AML-193 (cell line): ENCODE measurements at regions not wholly inside any gene's neighbourhood (a gene's known extent, or its start where the extent isn't known, plus 50 kb on each side); places are given as distances from the start of the nearest gene placed in this dataset.

ENCODE experiments used
- DNase-seq, 2 experiments: peaks; one replicate each; lab custom pipeline; 2025; lab: John Stamatoyannopoulos, UW

- DNase-seq, result no peak
These were observed 363.8 kb downstream of the PMP22 start for GRCh38 chr17:14901376-14901775.

DNA sequence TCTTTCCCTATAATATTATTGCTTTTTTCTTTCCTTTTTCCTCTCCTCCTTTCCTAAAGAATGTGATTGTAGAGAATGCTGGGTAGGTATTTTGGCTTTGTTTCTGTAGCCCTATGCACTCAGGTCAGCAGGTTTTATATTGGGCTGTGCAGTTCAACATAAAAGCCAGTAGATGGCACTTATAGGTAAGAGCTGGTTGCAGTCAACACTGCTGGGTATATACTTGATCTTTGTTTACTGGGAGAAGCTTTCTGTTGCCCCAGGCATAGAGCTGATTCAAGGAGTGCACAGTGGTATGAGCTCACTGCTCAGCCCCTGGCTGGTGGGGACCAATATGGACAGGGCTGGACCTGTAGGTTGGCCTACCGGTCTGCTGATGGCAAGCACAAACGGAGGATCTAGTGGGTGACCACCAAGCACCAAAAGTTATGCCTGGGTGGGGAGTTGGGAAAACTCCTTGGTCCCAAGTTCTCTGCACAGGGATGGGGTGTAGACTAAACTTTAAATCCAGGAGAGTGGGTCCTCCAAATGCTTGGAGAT is 378.9 kb downstream of the PMP22 start:
- DNase-seq, result peak; percentile 0 to 3

- no peak for DNase-seq
These were observed 383.0 kb downstream of the PMP22 start for GRCh38 chr17:14882131-14882530.

DNA sequence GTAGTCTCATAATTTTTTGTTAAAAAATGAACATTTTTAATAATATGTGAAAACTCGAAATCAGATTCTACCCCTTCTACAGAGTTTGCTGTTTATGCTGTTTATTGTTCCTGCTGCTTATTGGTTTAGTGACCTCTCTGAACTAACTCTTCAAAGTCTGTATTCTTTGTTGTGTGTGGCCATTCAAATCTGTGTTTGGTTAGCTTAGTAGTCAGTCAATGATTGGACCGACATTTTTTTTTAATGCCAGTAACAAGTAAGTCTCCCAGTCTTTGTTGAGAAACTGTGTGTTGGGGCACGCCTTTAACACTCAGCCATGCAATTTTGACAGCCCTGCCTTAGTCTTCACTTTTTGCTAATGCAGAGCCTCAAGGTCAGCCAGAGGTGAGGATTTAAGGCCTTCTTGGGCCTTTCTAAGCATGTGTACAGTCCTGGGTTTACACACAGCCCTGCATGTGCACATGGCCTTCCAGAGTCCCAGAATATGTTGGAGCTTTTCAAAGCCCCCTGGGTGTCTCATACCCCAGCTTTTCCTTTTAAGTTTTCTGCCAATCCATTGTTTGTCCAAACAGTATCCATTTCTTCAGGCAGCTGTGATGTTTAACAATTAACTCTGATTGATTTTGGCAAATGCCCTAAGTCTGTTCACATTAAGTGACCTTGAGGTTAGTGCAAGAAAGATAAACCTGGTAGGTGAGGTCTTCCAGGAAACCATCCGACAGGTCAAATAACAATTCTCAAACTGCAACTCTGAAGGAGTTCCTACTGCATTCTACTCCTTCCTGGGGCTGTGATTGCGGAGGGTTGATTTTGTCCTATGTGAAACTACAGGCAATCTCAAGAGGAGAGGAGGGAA is 389.3 kb downstream of the PMP22 start:
- no peak for DNase-seq

DNA sequence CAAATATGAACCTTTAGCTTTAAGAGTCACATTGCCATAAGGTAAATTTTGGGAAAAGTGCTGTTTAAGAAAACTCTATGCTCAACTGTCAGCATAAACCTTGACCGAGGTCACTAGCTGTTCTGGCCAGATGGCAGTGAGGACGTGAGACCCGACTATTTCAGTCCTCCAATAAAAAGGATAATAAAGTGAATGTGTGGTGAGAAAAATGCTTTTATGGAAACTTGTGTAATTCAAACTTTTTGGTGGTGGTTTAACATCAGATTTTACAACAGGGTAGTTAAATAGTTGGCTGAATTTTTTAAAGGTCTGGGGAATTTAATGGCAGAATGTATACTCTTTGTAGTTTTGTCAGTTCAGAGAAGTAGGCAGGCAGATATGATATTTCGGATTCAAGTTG is 391.1 kb downstream of the PMP22 start:
- no peak for DNase-seq

GRCh38 chr17:14873540-14873939 is 391.6 kb downstream of the PMP22 start:
- DNase-seq, result no peak

DNA sequence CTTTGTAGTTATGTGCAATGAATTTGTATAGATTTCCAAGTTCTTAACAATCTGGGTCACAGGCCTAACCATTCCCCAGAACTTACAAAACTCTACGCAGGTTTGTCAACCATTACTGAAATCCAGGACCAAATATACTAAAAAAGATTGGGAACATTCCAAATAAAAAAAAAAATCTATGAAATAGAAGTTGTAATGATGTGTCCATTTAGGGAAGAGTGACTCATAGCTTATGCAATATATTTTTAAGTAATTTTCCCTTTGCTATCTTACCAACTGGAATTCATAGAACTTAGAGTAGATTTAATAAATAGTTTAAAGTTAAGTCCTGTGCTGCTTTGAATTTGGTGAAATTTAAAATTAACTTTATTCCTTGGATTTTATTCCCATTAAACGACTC is 393.2 kb downstream of the PMP22 start:
- DNase-seq, result peak; percentile 0 to 7

- no peak for DNase-seq
These were observed 398.9 kb downstream of the PMP22 start for GRCh38 chr17:14866266-14866665.

DNA sequence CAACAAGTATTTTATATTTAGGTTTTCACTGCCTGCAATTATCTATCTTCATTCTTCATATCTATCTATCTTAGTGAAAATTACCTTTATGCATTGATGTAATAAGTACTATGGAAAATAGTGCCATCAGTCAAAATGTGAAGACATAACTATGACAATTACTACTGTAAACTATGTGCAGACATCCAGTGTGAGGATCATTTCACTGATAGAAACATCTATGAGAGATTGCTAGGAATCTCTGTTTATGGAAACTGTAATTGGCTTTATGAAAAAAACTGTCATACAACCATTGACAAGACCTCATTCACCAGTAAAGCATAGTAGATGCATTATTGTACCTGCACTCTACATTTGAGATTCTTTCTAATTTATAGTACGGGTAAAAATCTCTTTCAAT is 401.0 kb downstream of the PMP22 start:
- no peak for DNase-seq

DNA sequence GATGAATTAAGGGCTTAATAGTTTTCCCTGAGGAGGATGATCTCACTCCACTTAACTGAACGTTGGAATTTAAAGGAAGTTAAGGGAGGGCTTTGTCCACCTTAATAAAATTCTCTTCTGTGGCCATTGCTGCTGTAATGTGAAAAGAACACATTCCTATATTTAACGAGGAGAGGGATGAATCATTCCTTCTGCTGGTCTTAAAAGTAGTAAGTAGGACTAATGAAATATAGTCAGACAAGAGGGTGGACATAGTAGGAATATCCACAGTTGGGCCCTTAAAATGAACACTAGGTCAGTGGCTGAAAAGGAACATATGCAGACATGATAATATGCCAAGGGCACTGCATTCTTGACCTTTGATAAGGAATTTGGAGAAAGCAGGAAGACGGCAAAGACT is 405.6 kb downstream of the PMP22 start:
- no peak for DNase-seq

DNA sequence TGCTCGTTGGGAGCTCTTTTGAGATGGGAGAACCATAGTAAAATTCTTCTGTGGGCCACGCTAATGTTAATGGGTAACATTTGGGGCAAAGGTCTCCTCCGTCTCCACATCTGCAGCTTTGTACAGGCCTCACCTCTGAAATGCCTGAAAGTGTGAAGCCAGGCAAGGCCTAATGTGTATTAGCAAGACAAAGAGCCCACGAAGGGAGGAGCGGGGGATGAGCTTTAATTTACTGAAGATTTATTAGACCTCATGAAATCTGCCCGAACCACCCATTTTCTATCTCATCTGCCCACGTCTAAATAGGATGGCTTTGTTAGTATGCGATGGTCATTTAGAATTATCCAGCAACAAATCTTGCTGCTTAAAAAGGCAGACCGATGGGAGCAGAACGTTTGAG is 408.9 kb downstream of the PMP22 start:
- no peak for DNase-seq

DNA sequence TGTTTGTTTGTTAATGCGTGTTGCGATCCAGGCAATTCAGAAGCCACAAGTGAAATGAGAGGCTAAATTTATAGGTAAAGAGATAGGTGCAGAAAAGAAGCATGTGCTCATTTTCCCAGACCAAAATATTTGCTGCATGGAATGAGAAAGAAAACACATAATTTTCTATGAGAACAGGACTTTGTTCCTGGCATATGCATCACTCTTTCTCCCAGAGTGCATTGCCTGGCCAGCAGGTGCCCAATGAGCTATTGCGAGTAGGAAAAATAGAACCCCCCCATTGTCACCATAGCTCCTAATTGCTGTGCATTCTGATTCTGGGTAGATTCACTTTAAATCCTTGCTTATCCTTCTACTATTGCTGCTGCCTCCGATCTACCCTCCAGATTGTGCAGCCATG is 410.4 kb downstream of the PMP22 start:
- DNase-seq, result no peak

GRCh38 chr17:14845591-14846281 is 419.4 kb downstream of the PMP22 start:
- no peak for DNase-seq

- DNase-seq, result no peak
These were observed 421.9 kb downstream of the PMP22 start for GRCh38 chr17:14843086-14843795.

- DNase-seq, result no peak
These were observed 424.4 kb downstream of the PMP22 start for GRCh38 chr17:14840616-14841231.

GRCh38 chr17:14838567-14838966 is 426.6 kb downstream of the PMP22 start:
- DNase-seq, result no peak

DNA sequence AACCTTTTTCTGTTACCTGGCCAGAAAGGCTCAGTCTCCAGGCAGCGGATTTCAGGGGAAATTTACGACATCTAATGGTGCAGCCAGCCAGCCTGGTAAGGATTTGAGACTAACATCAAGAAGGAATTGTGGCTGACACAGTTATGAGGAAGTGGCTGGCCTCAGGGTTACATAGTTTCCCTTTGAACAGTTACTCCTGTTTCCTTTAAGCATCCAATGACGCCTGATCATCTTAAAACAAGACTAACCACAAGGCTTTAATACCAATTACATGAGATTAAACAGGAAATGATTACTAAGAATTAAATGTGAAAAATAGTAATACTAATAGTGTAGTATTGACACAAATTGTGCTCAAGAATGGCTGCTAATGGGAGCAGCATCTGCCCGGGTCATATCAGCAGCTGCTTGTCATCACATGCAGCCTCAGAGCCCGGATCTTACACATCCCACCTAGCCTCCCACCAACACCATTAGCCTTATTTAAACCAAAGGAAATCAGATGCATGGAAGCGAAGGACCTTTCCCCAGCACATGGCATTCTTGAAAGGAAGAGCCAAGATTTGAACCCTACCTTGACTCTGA is 431.8 kb downstream of the PMP22 start:
- DNase-seq, result peak; percentile 47 to 50

DNA sequence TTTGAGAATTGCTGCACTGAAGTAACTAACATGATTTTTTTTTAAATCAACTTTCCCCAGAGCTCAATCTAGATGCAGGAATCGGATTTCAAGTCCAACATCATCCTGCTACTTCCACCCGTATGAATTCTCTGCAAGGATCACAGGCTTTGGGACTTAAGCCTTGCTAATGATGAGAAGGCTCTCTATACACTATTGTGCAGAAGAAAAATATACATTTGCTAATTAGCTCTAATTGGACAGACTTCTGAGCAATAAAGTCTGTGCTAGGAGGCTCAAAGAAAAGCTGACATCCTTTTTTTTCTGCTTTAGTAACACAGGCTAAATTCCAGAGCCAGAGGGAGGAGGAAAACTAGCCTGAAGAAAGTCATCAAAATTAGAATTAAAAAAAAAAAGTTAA is 433.6 kb downstream of the PMP22 start:
- DNase-seq, result no peak

DNA sequence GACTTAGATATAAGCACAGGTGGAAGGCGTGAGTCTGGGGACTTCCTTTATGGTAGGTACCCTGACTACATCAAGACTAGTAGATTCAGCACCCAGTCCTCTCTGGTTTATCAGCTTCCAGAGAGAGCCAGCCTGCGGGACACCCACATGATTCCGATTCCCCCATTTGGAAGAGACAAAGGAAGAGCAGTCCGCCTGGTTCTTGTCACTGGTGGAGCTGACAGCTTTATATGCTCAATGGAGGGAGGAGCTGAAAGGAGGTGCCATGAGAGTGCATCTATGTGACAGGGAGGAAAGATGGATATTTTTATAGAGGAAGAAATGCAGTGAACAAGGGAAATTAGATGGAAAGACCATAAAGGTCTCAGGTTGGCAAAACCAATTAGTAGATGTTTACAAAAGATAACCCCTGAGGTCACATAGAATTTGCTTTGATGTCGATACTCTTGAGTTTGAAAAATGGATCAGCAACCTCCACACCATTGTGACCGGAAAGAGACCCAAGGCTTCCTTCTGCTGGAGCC is 437.7 kb downstream of the PMP22 start:
- DNase-seq, result no peak

DNA sequence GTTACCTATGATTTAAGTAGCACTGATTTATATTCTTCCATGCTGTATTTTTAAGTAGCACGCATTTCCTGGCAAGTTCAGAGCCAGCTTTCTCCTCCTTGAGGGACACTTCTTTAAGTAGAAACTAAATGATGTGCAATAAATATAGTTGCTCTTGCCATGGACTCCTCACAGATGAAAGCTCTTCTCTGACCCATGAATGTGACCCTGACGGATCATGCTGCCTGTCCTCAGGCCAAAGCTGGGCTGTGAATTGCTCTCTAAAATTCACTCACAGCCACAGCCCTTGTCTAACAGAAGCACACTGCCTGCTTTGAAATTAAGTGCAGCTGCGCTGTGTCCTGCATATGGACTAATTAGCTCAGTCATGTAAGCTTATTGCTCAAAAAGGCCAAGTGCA is 438.8 kb downstream of the PMP22 start:
- no peak for DNase-seq

GRCh38 chr17:14818469-14818868 is 446.7 kb downstream of the PMP22 start:
- no peak for DNase-seq

GRCh38 chr17:14815079-14815478 is 450.0 kb downstream of the PMP22 start:
- no peak for DNase-seq
